Panc1 (cell line): ENCODE measurements at regions not wholly inside any gene's neighbourhood (a gene's known extent, or its start where the extent isn't known, plus 50 kb on each side); places are given as distances from the start of the nearest gene placed in this dataset.

ENCODE experiments used
- ATAC-seq: fragments of 200-7000 bp; cut with Tn5 transposase; 2 replicates; pipeline ENCODE4 v1.9.1; 2020; ENCODE audit warnings: mild to moderate bottlenecking, moderate library complexity
- BruUV-seq: library from RNA; stranded (reverse); fragments of 400-500 nt; replicated peaks from 2 replicates; lab custom pipeline; 2021; lab: Mats Ljungman, UMichigan
- CTCF ChIA-PET: fragments of 300-600 bp; sonication (Branson Sonifier 250); formaldehyde crosslinking; loops from one replicate; lab custom pipeline; 2022; ENCODE audit warnings: antibody characterized with exemption; lab: Charles Lee
- POLR2A ChIA-PET: fragments of 300-600 bp; sonication (Branson Sonifier 250); formaldehyde crosslinking; loops from one replicate; lab custom pipeline; 2022; ENCODE audit warnings: antibody characterized with exemption; lab: Charles Lee
- DNase-seq: peaks from one replicate; pipeline ENCODE4 v3.0.0-alpha.2; 2010; ENCODE audit warnings: low read depth, low spot score
- H3K27ac ChIP-seq: 2 replicates; pipeline ENCODE4 v1.5.1; 2011; ENCODE audit warnings: mild to moderate bottlenecking, low read length, inconsistent platforms
- H3K27me3 ChIP-seq: fragments of 200-500 bp; sonication (Bioruptor generic); 2 replicates; pipeline ENCODE4 v1.6.0; 2014; ENCODE audit warnings: low read length, inconsistent platforms; ENCODE audit not compliant: control insufficient read depth, insufficient read depth
- H3K36me3 ChIP-seq: fragments of 200-500 bp; sonication (Bioruptor generic); 2 replicates; pipeline ENCODE4 v1.5.1; 2014; ENCODE audit warnings: inconsistent platforms, mild to moderate bottlenecking, low read length, moderate library complexity; ENCODE audit not compliant: control insufficient read depth, insufficient read depth
- H3K4me1 ChIP-seq: 2 replicates; pipeline ENCODE4 v1.5.1; 2011; ENCODE audit warnings: inconsistent platforms, mild to moderate bottlenecking, low read length, moderate library complexity; ENCODE audit not compliant: control insufficient read depth, insufficient read depth
- H3K4me3 ChIP-seq, 2 experiments: 2 replicates each; pipeline ENCODE4 v1.5.1; 2011 to 2012; ENCODE audit warnings: low read depth in 2 of 2, low read length in 2 of 2, mild to moderate bottlenecking in 2 of 2, inconsistent platforms in 1 of 2, moderate library complexity in 1 of 2
- H3K9me3 ChIP-seq: fragments of 200-500 bp; sonication (Bioruptor generic); 2 replicates; pipeline ENCODE4 v1.5.1; 2014; ENCODE audit warnings: low read depth, mild to moderate bottlenecking, inconsistent platforms, low read length, moderate library complexity; ENCODE audit not compliant: control insufficient read depth, insufficient read depth
- CTCF ChIP-seq: fragments of 450-650 bp; IDR thresholded peaks from 2 replicates; pipeline ENCODE4 v1.5.1; 2017; ENCODE audit warnings: mild to moderate bottlenecking
- POLR2AphosphoS5 ChIP-seq: IDR thresholded peaks from 2 replicates; pipeline ENCODE4 v1.6.1; 2012; ENCODE audit warnings: mild to moderate bottlenecking, low read depth, low read length, moderate library complexity
- REST ChIP-seq, 2 experiments: IDR thresholded peaks; 2 replicates each; pipeline ENCODE4 v1.6.1; 2011 to 2012; ENCODE audit warnings: low read depth in 2 of 2, control low read depth in 1 of 2, low read length in 1 of 2, mild to moderate bottlenecking in 1 of 2, moderate library complexity in 1 of 2; ENCODE audit not compliant: insufficient read depth in 1 of 2
- SIN3A ChIP-seq: IDR thresholded peaks from 2 replicates; pipeline ENCODE4 v1.6.1; 2012; ENCODE audit warnings: low read depth, mild to moderate bottlenecking, low read length, moderate library complexity, borderline replicate concordance; ENCODE audit not compliant: insufficient read depth
- TCF7L2 ChIP-seq: IDR thresholded peaks from 2 replicates; pipeline ENCODE4 v1.6.1; 2011; ENCODE audit warnings: mild to moderate bottlenecking, low read depth, low read length, inconsistent platforms
- in situ Hi-C: cut with HindIII; loops from 2 replicates; pipeline ENCODE4 v1.10.0; 2016; ENCODE audit warnings: low sequenced_read_pairs, low pct_unique_long_range_greater_than_20kb
- intact Hi-C: fragments of 100-400 bp; cut with micrococcal nuclease; formaldehyde crosslinking; loops from one replicate; pipeline ENCODE4 v1.10.0; 2022; ENCODE audit not compliant: unreplicated experiment

- H3K4me3 ChIP-seq = no peak overlapping the region
- intact Hi-C loops = no loop called here
- ChIA-PET CTCF (no interaction called here), POLR2A (no interaction called here)
- H3K4me1 ChIP-seq = no peaks in the 10 kb centered on the region
- no peak for TF ChIP-seq REST (IDR thresholded peaks at IDR 0.05; ENCODE audit: insufficient read depth in 1 of 2, low read depth in 2 of 2, low read length in 1 of 2)
- no peaks in the 10 kb centered on the region for H3K9me3 ChIP-seq
- no peak for ATAC-seq
- H3K27me3 ChIP-seq = no peaks in the 10 kb centered on the region
- H3K36me3 ChIP-seq = no peaks in the 10 kb centered on the region
- H3K27ac ChIP-seq = no peak overlapping the region
- in situ Hi-C loops = no loop called here
- BruUV-seq = no TSS peak
- no peak for DNase-seq
Measured at GRCh38 chr2:120866483-120867140, 130.9 kb downstream of the GLI2 start.

- H3K27ac ChIP-seq = no peak overlapping the region
- no peaks in the 10 kb centered on the region for H3K27me3 ChIP-seq
- POLR2A ChIA-PET = no interaction called here
- no peak for TF ChIP-seq TCF7L2
- no peak for TF ChIP-seq REST (IDR thresholded peaks at IDR 0.05; ENCODE audit: insufficient read depth in 1 of 2, low read depth in 2 of 2, low read length in 1 of 2)
- no peak for TF ChIP-seq SIN3A
- TF ChIP-seq CTCF = no peak
- TF ChIP-seq POLR2AphosphoS5 = no peak
- H3K4me3 ChIP-seq = no peak overlapping the region
- in situ Hi-C loops = no loop called here
- no peaks in the 10 kb centered on the region for H3K9me3 ChIP-seq
- ATAC-seq (no peak), DNase-seq (no peak)
- intact Hi-C loops = no loop called here
- BruUV-seq = no TSS peak
- H3K36me3 ChIP-seq = no peaks in the 10 kb centered on the region
- no peaks in the 10 kb centered on the region for H3K4me1 ChIP-seq
- CTCF ChIA-PET = no interaction called here
Measured at GRCh38 chr2:120867290-120868241, 131.9 kb downstream of the GLI2 start.
